Dermis microvascular lymphatic vessel endothelial cell (primary cell): ENCODE measurements at regions not wholly inside any gene's neighbourhood (a gene's known extent, or its start where the extent isn't known, plus 50 kb on each side); places are given as distances from the start of the nearest gene placed in this dataset.

Source experiments
- DNase-seq, 2 donors: peaks; one replicate each; pipeline versions ENCODE4 v3.0.0 to v3.0.0-alpha.2; 2010; ENCODE audit warnings: low read depth in 2 of 2

GRCh38 chr3:70803891-70804290, 491.5 kb upstream of the MDFIC2 start:
- DNase-seq = no peak

GRCh38 chr3:70803319-70803718, 490.9 kb upstream of the MDFIC2 start:
- no peak for DNase-seq

- peak in 1 of 2 donors; percentile 43 for DNase-seq
Observed at GRCh38 chr3:70800951-70801350, 488.5 kb upstream of the MDFIC2 start.

DNA sequence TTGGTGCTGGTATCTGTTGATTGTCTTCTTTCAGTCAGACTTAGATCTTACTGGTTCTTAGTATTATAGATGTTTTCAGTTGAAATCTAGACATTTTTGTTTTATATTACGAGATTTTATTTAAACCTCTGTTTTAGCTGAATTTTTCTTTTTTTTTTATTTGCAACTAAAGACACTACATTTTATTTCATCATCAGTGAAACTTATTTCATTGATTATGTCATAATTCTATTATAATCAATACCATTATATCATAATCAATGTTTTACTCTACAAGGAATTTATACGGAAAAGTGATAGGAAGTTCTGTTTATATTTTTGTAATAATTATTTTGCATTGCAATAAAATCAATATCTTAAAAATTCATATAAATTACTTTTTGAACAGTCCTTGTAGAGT, 477.4 kb upstream of the MDFIC2 start:
- no peak for DNase-seq

DNA sequence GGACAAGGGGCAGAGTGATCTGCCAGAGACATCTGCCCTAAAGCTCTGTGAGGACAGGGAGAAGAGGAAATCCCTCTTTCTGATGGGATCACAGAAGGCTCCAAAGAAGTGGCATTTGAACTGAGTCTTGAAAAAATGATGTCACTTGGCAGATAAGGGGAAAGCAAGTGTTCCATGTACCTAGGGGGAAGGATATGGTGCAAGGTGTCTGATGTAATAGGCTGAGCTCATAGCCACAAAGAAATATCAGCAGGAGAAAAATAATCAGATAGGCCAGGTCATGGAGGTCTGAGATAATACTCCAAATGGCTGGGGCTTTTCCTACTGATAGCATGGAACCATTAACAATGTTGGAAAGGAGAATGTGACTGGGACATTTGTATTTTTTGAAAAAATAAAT, 468.4 kb upstream of the MDFIC2 start:
- no peak for DNase-seq

GRCh38 chr3:70779296-70779695, 466.9 kb upstream of the MDFIC2 start:
- DNase-seq = no peak

- DNase-seq = peak; percentile 23 to 75
Observed at GRCh38 chr3:70776081-70776480, 463.6 kb upstream of the MDFIC2 start.

DNA sequence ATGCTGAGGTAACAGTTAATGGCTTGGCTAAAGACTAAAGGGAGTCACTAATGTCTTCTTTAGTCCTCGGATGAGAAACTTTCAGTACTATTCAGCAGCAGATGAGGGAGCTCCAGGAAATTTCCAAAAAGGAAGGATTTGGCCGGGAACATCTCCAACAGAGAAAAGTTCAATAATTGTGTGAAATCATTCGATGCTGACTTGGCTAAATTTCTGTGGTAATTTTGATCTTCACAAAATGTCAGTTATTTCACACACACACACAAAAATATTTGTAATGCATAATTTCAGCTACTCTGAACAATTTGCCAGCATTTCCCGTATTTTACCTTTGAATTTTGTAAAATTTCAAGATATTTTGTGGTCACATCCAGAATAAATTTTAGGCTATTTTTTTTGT, 462.8 kb upstream of the MDFIC2 start:
- no peak for DNase-seq

DNA sequence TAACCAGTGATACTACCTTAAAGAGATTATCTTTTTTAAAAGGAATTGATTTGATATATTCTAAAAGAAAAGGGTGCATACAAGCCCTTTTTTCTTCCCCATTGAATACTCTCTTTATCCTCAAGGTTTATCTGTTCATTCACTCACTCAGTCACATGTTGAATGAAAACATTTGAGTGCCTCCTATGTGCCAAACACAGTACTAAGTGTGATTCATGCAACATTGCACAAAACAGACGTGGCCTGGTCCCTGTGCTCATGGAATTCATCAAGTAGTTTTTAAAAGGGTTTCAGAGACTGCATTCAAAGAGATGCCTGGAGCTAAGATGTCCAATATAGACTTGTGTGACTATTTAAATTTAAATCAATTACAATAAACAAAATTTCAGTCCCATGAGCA, 462.2 kb upstream of the MDFIC2 start:
- no peak for DNase-seq

DNA sequence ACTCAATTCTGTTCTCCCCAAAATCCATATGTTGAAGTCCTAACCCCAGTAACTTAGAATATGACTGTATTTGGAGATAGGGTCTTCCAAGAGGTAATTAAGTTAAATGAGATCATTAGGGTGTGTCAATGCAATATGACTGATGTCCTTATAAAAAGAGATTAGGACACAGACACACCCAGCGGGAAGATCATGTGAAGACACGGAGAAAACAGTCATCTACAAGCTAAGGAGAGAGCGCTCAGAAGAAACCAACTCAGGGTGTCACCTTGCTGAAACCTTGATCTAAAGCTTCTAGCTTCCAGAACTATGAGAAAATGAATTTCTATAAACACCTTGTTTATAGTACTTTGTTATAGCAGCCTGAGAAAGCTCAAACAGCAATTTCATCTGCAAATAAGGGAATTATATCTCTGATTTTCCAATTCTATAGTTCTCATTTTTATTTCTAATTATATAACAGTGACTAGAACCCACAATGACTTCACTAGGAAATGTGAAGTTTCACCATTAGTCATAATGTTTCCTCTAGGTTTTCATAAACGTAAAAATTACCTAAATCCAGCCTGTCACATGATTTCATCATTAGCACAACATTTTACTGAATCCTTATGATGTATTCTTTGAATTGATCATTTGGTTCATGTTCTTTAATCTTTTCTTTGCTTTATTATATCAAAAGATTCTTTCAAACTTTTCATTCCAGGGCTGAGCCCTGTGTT, 459.1 kb upstream of the MDFIC2 start:
- DNase-seq = peak; percentile 4 to 64

GRCh38 chr3:70770650-70771049, 458.2 kb upstream of the MDFIC2 start:
- DNase-seq = no peak

DNA sequence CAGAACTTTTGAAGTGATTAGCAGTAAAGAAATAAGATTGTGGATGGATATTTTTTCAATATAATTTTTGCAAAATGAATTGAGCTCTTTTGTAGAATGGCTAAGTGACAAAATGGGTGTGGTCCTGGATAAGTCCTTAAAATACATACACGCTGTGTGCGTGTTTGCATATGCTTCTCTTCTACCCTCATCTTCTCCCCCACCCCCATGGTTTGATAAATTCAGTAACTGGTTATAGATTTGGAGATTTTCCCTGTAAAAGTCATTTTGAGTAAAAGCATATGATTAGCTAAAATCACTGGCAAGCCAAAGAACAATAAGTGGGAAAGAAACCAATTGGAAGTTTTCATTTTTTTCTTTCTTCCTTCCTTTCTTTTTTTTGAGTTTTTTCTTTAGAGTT, 453.9 kb upstream of the MDFIC2 start:
- DNase-seq = no peak

GRCh38 chr3:70763894-70764293, 451.5 kb upstream of the MDFIC2 start:
- no peak for DNase-seq

DNA sequence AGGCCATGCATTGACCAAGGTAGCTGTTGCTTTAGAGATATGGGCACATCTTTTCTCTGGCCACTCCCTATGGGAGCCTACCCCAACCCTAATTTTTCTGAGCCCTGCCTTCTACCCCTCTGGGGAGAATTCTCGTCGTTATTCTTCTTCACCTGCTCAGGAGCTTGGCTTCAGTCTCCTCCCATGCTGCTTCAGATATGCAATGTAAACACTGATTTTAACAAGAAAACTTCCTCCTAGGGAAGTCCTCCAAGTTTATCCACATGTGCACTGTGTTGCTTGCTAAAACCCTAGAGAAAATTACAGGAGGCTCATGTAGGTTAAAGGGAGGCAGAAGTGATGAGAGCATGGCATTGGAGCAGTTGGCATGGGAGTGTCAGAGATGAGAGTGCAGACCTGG, 445.2 kb upstream of the MDFIC2 start:
- no peak for DNase-seq

DNA sequence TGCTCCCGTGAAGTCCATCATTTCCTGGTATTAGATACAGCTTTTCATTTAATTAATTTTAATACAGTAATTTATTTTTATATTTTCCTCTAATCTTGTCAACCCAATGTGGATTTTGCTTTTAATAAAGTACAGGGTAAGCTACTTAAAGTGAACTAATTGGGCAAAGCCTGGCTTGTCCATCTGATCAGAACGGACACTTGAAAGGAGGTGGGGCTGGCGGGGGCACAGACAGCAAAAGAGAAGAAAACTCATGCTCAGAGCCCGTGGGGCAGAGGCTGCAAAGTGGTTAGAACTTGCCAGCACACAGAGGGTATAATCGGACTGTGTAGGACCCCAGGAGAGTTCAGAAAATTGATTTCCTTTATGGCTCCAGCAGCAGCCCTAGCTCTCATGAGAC, 443.1 kb upstream of the MDFIC2 start:
- no peak for DNase-seq

DNA sequence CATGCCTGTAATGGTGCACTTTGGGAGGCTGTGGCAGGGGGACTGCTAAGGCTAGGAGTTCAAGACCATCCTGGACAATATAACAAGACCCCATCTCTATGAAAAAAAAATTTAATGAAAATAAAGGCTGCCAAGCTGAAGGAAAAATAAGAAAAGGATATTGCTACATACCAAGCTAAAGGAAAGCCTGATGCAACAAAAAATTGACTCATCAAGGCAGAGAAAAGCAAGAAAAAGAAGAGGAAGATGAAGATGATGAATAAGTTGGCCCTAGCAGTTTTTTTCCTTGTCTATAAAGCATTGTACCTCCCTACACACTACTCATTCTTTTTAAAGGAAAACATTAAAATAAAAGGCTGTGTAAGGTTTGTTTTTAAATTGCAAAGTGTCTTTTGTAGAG, 441.9 kb upstream of the MDFIC2 start:
- no peak for DNase-seq

GRCh38 chr3:70753572-70753971, 441.1 kb upstream of the MDFIC2 start:
- no peak for DNase-seq

GRCh38 chr3:70752051-70752450, 439.6 kb upstream of the MDFIC2 start:
- no peak for DNase-seq

DNA sequence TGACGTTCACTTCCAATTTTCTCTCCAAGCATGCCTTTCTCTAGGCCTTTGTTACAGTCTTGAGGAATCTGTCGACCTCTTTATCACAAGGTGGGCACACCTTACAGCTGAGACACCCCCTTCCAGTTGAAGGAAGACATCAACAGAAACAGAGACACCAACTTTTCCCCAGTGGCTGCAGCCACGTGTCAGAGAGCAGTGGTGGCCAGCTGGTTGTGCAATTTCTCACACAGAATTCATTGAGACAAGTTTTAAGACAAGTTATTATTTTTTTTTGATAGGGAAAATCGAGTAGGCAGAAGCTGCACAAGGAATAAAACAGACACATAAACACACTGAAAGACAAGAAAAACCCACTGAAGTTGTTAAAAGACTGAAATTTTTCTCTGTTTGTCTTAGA, 436.7 kb upstream of the MDFIC2 start:
- DNase-seq = no peak

GRCh38 chr3:70748593-70748992, 436.2 kb upstream of the MDFIC2 start:
- no peak for DNase-seq

DNA sequence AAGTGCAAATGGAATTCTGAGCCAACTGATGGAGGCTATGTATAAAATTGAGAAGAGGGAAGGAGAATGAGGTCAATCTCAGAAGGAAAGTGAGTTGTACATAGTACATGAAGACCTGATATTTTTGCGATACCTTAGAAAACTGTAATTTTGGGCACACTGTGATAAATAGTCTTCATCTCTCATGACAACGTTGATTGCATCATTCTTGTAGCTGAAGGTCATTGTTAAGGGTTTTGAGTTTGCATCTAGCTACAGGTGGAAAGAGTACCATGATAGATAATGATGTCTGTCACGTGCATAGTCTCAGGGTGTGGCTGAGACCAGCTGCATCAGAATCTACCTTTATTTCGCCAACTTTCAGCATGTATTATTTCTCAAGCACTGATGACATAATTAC, 435.4 kb upstream of the MDFIC2 start:
- DNase-seq = no peak

GRCh38 chr3:70744536-70744935, 432.1 kb upstream of the MDFIC2 start:
- peak in 1 of 2 donors; percentile 88 for DNase-seq

GRCh38 chr3:70743754-70744153, 431.3 kb upstream of the MDFIC2 start:
- DNase-seq = peak in 1 of 2 donors; percentile 10

DNA sequence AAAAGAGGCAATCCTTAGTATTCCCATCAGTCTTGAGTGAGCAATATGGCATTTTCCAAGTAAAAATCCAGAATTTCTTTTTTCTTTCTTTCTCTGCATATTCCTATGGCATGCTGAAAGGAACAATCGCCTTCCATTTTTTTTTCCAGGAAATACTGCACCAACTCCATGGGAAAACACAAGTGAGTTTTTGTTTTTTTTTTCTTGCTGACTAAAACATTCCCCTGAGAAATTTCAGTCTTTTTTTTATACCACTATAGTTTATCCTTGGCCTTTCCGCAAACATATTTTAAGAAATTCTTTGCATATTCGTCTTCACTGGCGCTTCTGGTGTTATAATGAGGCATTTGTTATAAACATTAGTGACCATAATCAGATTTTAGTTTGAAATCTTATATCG, 429.6 kb upstream of the MDFIC2 start:
- peak in 1 of 2 donors; percentile 43 for DNase-seq
